Vagina (tissue), 2 donors: ENCODE measurements at regions not wholly inside any gene's neighbourhood (a gene's known extent, or its start where the extent isn't known, plus 50 kb on each side); places are given as distances from the start of the nearest gene placed in this dataset.

Source experiments
- CTCF ChIP-seq, 3 experiments: fragments of 450-650 bp in 2 of 3; fragments of 200-600 bp in 1 of 3; sonication (generic) in 1 of 3; IDR thresholded peaks; one replicate each; pipeline ENCODE4 v1.5.1; 2017 to 2019; ENCODE audit warnings: antibody characterized with exemption in 3 of 3, mild to moderate bottlenecking in 2 of 3, moderate library complexity in 2 of 3
- POLR2A ChIP-seq, 2 donors: fragments of 450-650 bp; IDR thresholded peaks; one replicate each; pipeline ENCODE4 v1.6.1; 2017; ENCODE audit warnings: antibody characterized with exemption in 2 of 2, mild to moderate bottlenecking in 2 of 2, moderate library complexity in 2 of 2
- POLR2AphosphoS5 ChIP-seq, 2 donors: sonication (generic); formaldehyde crosslinking; IDR thresholded peaks; one replicate each; pipeline ENCODE4 v1.9.0; 2017; ENCODE audit warnings: antibody characterized with exemption in 2 of 2, mild to moderate bottlenecking in 2 of 2, low read depth in 1 of 2; ENCODE audit not compliant: insufficient read depth in 1 of 2

- TF ChIP-seq POLR2A (IDR thresholded peaks at IDR 0.05) = no peak
- no peak for TF ChIP-seq CTCF (IDR thresholded peaks at IDR 0.05)
- TF ChIP-seq POLR2AphosphoS5 (IDR thresholded peaks at IDR 0.05; ENCODE audit: insufficient read depth in 1 of 2, low read depth in 1 of 2) = no peak
Observed at GRCh38 chr22:49205483-49205800, 622.2 kb downstream of the BRD1 start.
